Panc1 (cell line): ENCODE measurements at regions not wholly inside any gene's neighbourhood (a gene's known extent, or its start where the extent isn't known, plus 50 kb on each side); places are given as distances from the start of the nearest gene placed in this dataset.

ENCODE experiments used
- ATAC-seq: fragments of 200-7000 bp; cut with Tn5 transposase; 2 replicates; pipeline ENCODE4 v1.9.1; 2020; ENCODE audit warnings: mild to moderate bottlenecking, moderate library complexity
- BruUV-seq: library from RNA; stranded (reverse); fragments of 400-500 nt; replicated peaks from 2 replicates; lab custom pipeline; 2021; lab: Mats Ljungman, UMichigan
- CTCF ChIA-PET: fragments of 300-600 bp; sonication (Branson Sonifier 250); formaldehyde crosslinking; loops from one replicate; lab custom pipeline; 2022; ENCODE audit warnings: antibody characterized with exemption; lab: Charles Lee
- POLR2A ChIA-PET: fragments of 300-600 bp; sonication (Branson Sonifier 250); formaldehyde crosslinking; loops from one replicate; lab custom pipeline; 2022; ENCODE audit warnings: antibody characterized with exemption; lab: Charles Lee
- DNase-seq: peaks from one replicate; pipeline ENCODE4 v3.0.0-alpha.2; 2010; ENCODE audit warnings: low read depth, low spot score
- H3K27ac ChIP-seq: 2 replicates; pipeline ENCODE4 v1.5.1; 2011; ENCODE audit warnings: mild to moderate bottlenecking, low read length, inconsistent platforms
- H3K27me3 ChIP-seq: fragments of 200-500 bp; sonication (Bioruptor generic); 2 replicates; pipeline ENCODE4 v1.6.0; 2014; ENCODE audit warnings: low read length, inconsistent platforms; ENCODE audit not compliant: control insufficient read depth, insufficient read depth
- H3K36me3 ChIP-seq: fragments of 200-500 bp; sonication (Bioruptor generic); 2 replicates; pipeline ENCODE4 v1.5.1; 2014; ENCODE audit warnings: inconsistent platforms, mild to moderate bottlenecking, low read length, moderate library complexity; ENCODE audit not compliant: control insufficient read depth, insufficient read depth
- H3K4me1 ChIP-seq: 2 replicates; pipeline ENCODE4 v1.5.1; 2011; ENCODE audit warnings: inconsistent platforms, mild to moderate bottlenecking, low read length, moderate library complexity; ENCODE audit not compliant: control insufficient read depth, insufficient read depth
- H3K4me3 ChIP-seq, 2 experiments: 2 replicates each; pipeline ENCODE4 v1.5.1; 2011 to 2012; ENCODE audit warnings: low read depth in 2 of 2, low read length in 2 of 2, mild to moderate bottlenecking in 2 of 2, inconsistent platforms in 1 of 2, moderate library complexity in 1 of 2
- H3K9me3 ChIP-seq: fragments of 200-500 bp; sonication (Bioruptor generic); 2 replicates; pipeline ENCODE4 v1.5.1; 2014; ENCODE audit warnings: low read depth, mild to moderate bottlenecking, inconsistent platforms, low read length, moderate library complexity; ENCODE audit not compliant: control insufficient read depth, insufficient read depth
- CTCF ChIP-seq: fragments of 450-650 bp; IDR thresholded peaks from 2 replicates; pipeline ENCODE4 v1.5.1; 2017; ENCODE audit warnings: mild to moderate bottlenecking
- POLR2AphosphoS5 ChIP-seq: IDR thresholded peaks from 2 replicates; pipeline ENCODE4 v1.6.1; 2012; ENCODE audit warnings: mild to moderate bottlenecking, low read depth, low read length, moderate library complexity
- REST ChIP-seq, 2 experiments: IDR thresholded peaks; 2 replicates each; pipeline ENCODE4 v1.6.1; 2011 to 2012; ENCODE audit warnings: low read depth in 2 of 2, control low read depth in 1 of 2, low read length in 1 of 2, mild to moderate bottlenecking in 1 of 2, moderate library complexity in 1 of 2; ENCODE audit not compliant: insufficient read depth in 1 of 2
- SIN3A ChIP-seq: IDR thresholded peaks from 2 replicates; pipeline ENCODE4 v1.6.1; 2012; ENCODE audit warnings: low read depth, mild to moderate bottlenecking, low read length, moderate library complexity, borderline replicate concordance; ENCODE audit not compliant: insufficient read depth
- TCF7L2 ChIP-seq: IDR thresholded peaks from 2 replicates; pipeline ENCODE4 v1.6.1; 2011; ENCODE audit warnings: mild to moderate bottlenecking, low read depth, low read length, inconsistent platforms
- in situ Hi-C: cut with HindIII; loops from 2 replicates; pipeline ENCODE4 v1.10.0; 2016; ENCODE audit warnings: low sequenced_read_pairs, low pct_unique_long_range_greater_than_20kb
- intact Hi-C: fragments of 100-400 bp; cut with micrococcal nuclease; formaldehyde crosslinking; loops from one replicate; pipeline ENCODE4 v1.10.0; 2022; ENCODE audit not compliant: unreplicated experiment

DNA sequence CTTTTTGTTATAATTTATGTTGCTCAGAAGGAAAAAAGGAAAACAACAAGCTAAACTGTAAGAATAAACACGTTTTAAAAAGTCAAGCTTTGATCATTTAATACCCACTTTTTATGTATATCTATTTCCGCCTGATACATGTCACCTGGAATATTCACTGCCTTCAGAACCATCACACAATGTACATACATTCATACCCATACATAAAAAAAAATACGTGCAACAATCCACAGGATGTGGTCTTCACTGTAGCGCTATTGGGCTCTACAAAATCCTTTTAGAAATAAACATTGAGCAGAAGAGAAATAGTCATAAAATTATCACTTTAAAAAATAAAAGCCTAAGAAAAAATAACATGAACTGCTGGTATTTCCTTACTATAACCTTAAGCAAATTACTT lies 1078.9 kb upstream of the LRRTM3 start:
- ATAC-seq (no peak), DNase-seq (no peak)
- Histone ChIP-seq H3K4me3 (no peak overlapping the region), H3K27ac (no peak overlapping the region), H3K9me3 (no peaks in the 10 kb centered on the region), H3K27me3 (no peaks in the 10 kb centered on the region), H3K36me3 (no peaks in the 10 kb centered on the region), H3K4me1 (no peaks in the 10 kb centered on the region)
- no TSS peak for BruUV-seq
- POLR2A ChIA-PET = no interaction called here
- in situ Hi-C loops = no loop called here
- CTCF ChIA-PET = no interaction called here
- TF ChIP-seq SIN3A = no peak
- no peak for TF ChIP-seq CTCF
- no peak for TF ChIP-seq POLR2AphosphoS5
- no peak for TF ChIP-seq TCF7L2
- no peak for TF ChIP-seq REST (IDR thresholded peaks at IDR 0.05; ENCODE audit: insufficient read depth in 1 of 2, low read depth in 2 of 2, low read length in 1 of 2)
- intact Hi-C loops = no loop called here

DNA sequence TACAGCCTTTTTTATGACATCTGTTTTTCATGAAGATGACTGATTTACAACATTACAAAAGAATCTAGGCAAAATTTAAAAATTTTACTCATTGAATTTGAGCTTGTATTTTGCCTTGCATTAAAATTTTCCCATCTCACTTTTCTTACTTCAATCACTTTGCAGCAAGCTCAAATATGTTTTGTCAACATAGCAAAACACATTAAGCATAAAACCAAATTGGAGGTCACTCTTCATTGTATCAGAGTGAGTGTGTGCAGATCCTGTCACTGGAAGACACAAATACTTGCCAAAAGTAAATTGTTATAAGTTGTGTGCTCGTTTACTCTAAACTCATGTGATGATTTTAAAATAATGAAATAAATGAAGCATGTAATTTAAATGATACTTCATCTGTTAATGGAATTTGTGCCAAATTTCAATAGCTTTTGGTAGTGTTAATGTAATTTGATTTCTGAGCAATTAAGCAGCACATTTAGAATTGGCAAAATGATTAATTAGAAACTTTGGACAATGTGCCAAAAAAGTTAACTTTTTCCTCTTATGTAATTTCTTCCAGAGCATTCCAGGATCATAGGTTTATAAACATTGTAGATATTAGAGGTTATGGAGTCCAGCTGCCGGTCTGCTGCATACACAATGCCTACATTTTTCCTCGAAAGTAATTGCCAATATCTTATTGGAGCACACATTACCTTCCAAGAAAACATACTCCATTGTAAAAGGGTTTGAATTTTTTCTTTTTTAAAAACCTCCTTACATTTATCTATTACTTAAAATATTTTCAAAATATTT lies 1078.2 kb upstream of the LRRTM3 start:
- no peaks in the 10 kb centered on the region for H3K27me3 ChIP-seq
- no peaks in the 10 kb centered on the region for H3K36me3 ChIP-seq
- BruUV-seq = no TSS peak
- TF ChIP-seq REST (IDR thresholded peaks at IDR 0.05; ENCODE audit: insufficient read depth in 1 of 2, low read depth in 2 of 2, low read length in 1 of 2) = no peak
- no peak for TF ChIP-seq TCF7L2
- TF ChIP-seq CTCF = no peak
- no peak for TF ChIP-seq POLR2AphosphoS5
- no peak for TF ChIP-seq SIN3A
- H3K9me3 ChIP-seq = no peaks in the 10 kb centered on the region
- intact Hi-C loops (no loop called here), in situ Hi-C loops (no loop called here)
- DNase-seq (no peak), ATAC-seq (no peak)
- H3K4me3 ChIP-seq = no peak overlapping the region
- no peak overlapping the region for H3K27ac ChIP-seq
- ChIA-PET CTCF (no interaction called here), POLR2A (interaction anchor here (0.7 kb wide), 1 partner anchor 1876 kb away, joined by 3 read pairs; no protein-coding TSS in a partner anchor)
- H3K4me1 ChIP-seq = no peaks in the 10 kb centered on the region
